Myocyte (in vitro differentiated cells): ENCODE measurements at regions not wholly inside any gene's neighbourhood (a gene's known extent, or its start where the extent isn't known, plus 50 kb on each side); places are given as distances from the start of the nearest gene placed in this dataset.

Experiments used
- DNase-seq: peaks from one replicate; pipeline ENCODE4 v3.0.0-alpha.2; 2012; ENCODE audit warnings: low read depth

- peak; percentile 85 for DNase-seq
These were observed 448.6 kb downstream of the BCL11A start for GRCh38 chr2:60104514-60105505.

GRCh38 chr2:60100034-60100433 is 453.4 kb downstream of the BCL11A start:
- peak; percentile 81 for DNase-seq

GRCh38 chr2:60098996-60099395 is 454.5 kb downstream of the BCL11A start:
- DNase-seq, result no peak

GRCh38 chr2:60097298-60097697 is 456.2 kb downstream of the BCL11A start:
- peak; percentile 10 for DNase-seq

GRCh38 chr2:60096556-60096955 is 456.9 kb downstream of the BCL11A start:
- no peak for DNase-seq

- DNase-seq, result no peak
These were observed 457.6 kb downstream of the BCL11A start for GRCh38 chr2:60095903-60096302.

GRCh38 chr2:60095202-60095815 is 458.1 kb downstream of the BCL11A start:
- DNase-seq, result peak; percentile 25

- DNase-seq, result peak; percentile 70
These were observed 459.0 kb downstream of the BCL11A start for GRCh38 chr2:60094450-60094929.

- no peak for DNase-seq
These were observed 460.7 kb downstream of the BCL11A start for GRCh38 chr2:60092781-60093180.

GRCh38 chr2:60091894-60092293 is 461.6 kb downstream of the BCL11A start:
- no peak for DNase-seq

- DNase-seq, result peak; percentile 45
These were observed 462.2 kb downstream of the BCL11A start for GRCh38 chr2:60091266-60091665.

- DNase-seq, result no peak
These were observed 473.9 kb downstream of the BCL11A start for GRCh38 chr2:60079562-60079961.

- DNase-seq, result no peak
These were observed 478.4 kb downstream of the BCL11A start for GRCh38 chr2:60075048-60075447.

- no peak for DNase-seq
These were observed 480.3 kb downstream of the BCL11A start for GRCh38 chr2:60073201-60073600.

GRCh38 chr2:60072609-60073008 is 480.8 kb downstream of the BCL11A start:
- DNase-seq, result no peak

GRCh38 chr2:60071490-60071831 is 482.0 kb downstream of the BCL11A start:
- no peak for DNase-seq

GRCh38 chr2:60070736-60071489 is 482.5 kb downstream of the BCL11A start:
- DNase-seq, result no peak

GRCh38 chr2:60070196-60070595 is 483.3 kb downstream of the BCL11A start:
- DNase-seq, result no peak

- no peak for DNase-seq
These were observed 484.7 kb downstream of the BCL11A start for GRCh38 chr2:60068755-60069154.

- DNase-seq, result peak; percentile 8
These were observed 486.4 kb downstream of the BCL11A start for GRCh38 chr2:60067006-60067405.

- no peak for DNase-seq
These were observed 487.2 kb downstream of the BCL11A start for GRCh38 chr2:60066096-60066839.
